Tibial nerve (tissue), 4 donors: ENCODE measurements at regions not wholly inside any gene's neighbourhood (a gene's known extent, or its start where the extent isn't known, plus 50 kb on each side); places are given as distances from the start of the nearest gene placed in this dataset.

ENCODE experiments used
- DNase-seq, 2 donors: peaks; one replicate each; pipeline ENCODE4 v3.0.0-alpha.2; 2019; ENCODE audit warnings: low spot score in 2 of 2
- H3K27ac ChIP-seq, 4 donors: fragments of 200-600 bp; sonication (generic) in 3 of 4; one replicate each; pipeline ENCODE4 v1.5.1; 2017 to 2019; ENCODE audit warnings: mild to moderate bottlenecking in 1 of 4
- H3K27me3 ChIP-seq, 2 donors: fragments of 200-600 bp; sonication (generic) in 1 of 2; one replicate each; pipeline versions ENCODE4 v1.5.1 to v1.6.0; 2017 to 2019
- H3K36me3 ChIP-seq, 3 donors: fragments of 200-600 bp; sonication (generic); one replicate each; pipeline ENCODE4 v1.5.1; 2018 to 2019
- H3K4me1 ChIP-seq, 4 donors: fragments of 200-600 bp; sonication (generic) in 3 of 4; one replicate each; pipeline ENCODE4 v1.5.1; 2017 to 2019
- H3K4me3 ChIP-seq, 4 donors: fragments of 200-600 bp; sonication (generic) in 3 of 4; one replicate each; pipeline ENCODE4 v1.5.1; 2017 to 2019; ENCODE audit warnings: mild to moderate bottlenecking in 1 of 4, moderate library complexity in 1 of 4
- H3K9me3 ChIP-seq, 4 donors: fragments of 200-600 bp; sonication (generic) in 3 of 4; one replicate each; pipeline ENCODE4 v1.5.1; 2017 to 2019
- EP300 ChIP-seq, 2 donors: sonication (generic); formaldehyde crosslinking; IDR thresholded peaks; one replicate each; pipeline ENCODE4 v1.6.1; 2017; ENCODE audit warnings: antibody characterized with exemption in 2 of 2, mild to moderate bottlenecking in 1 of 2
- POLR2A ChIP-seq, 2 donors: fragments of 450-650 bp; IDR thresholded peaks; one replicate each; pipeline ENCODE4 v1.6.1; 2017; ENCODE audit warnings: antibody characterized with exemption in 2 of 2, mild to moderate bottlenecking in 2 of 2, moderate library complexity in 2 of 2
- WGBS, 2 donors: methylation state at CpG; one replicate each; pipeline ENCODE4 v1.1.5; 2018; 5-methylcytosine and 5-hydroxymethylcytosine counted together
- TF ChIP-seq, protein P1 (sequence below), 5 experiments: fragments of 200-600 bp in 3 of 5; fragments of 450-650 bp in 2 of 5; sonication (generic) in 3 of 5; IDR thresholded peaks; one replicate each; pipeline ENCODE4 v1.5.1; 2016 to 2019; ENCODE audit warnings: antibody characterized with exemption in 5 of 5, mild to moderate bottlenecking in 3 of 5, moderate library complexity in 2 of 5

DNA sequence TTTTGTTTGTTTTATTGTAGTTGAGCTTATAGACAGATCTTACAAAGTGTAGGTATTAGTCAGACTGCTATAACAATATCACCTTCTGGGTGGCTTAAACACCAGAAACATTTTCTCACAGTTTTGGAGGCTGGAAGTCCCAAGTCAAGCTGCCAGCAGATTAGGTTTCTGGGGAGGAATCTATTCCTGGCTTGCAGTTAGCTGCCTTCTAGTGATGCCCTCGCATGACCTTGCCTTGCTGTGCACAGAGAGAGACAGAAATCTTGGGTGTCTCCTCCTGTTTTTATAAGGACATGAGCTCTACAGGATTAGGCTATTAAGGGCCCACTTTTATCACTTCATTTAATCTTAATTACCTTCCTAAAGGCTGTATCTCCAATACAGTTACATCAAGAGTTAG lies 1635.2 kb downstream of the FAM181B start:
- 67 to 89% methylated on average over 1 of the region's 1 CpG for WGBS, 2 donors
- TF ChIP-seq EP300 (IDR thresholded peaks at IDR 0.05) (no peak), POLR2A (IDR thresholded peaks at IDR 0.05) (no peak)
- TF ChIP-seq, protein P1, sequence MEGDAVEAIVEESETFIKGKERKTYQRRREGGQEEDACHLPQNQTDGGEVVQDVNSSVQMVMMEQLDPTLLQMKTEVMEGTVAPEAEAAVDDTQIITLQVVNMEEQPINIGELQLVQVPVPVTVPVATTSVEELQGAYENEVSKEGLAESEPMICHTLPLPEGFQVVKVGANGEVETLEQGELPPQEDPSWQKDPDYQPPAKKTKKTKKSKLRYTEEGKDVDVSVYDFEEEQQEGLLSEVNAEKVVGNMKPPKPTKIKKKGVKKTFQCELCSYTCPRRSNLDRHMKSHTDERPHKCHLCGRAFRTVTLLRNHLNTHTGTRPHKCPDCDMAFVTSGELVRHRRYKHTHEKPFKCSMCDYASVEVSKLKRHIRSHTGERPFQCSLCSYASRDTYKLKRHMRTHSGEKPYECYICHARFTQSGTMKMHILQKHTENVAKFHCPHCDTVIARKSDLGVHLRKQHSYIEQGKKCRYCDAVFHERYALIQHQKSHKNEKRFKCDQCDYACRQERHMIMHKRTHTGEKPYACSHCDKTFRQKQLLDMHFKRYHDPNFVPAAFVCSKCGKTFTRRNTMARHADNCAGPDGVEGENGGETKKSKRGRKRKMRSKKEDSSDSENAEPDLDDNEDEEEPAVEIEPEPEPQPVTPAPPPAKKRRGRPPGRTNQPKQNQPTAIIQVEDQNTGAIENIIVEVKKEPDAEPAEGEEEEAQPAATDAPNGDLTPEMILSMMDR (IDR thresholded peaks at IDR 0.05) = no peak

DNA sequence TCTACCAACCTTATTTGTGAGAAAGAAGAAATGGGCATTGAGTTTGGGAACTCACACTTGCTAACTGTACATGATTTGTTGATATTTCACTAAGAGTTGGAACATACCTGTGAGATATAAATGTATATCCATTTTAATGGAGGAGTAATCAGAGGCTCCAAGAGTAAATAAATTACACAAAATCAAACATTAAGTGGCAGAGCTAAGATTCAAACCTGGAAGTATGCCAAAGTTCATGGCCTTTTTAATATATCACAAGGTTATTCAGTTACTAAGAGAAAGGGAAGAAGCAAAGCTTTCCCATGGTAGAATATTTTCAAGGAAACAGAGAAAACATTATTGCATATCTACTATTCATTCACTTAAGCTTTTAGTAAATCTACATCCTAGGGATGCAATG lies 1641.1 kb downstream of the FAM181B start:
- Histone ChIP-seq H3K4me1 (no peaks in the 10 kb centered on the region), H3K36me3 (no peaks in the 10 kb centered on the region), H3K9me3 (no peaks in the 10 kb centered on the region), H3K27me3 (no peaks in the 10 kb centered on the region), H3K27ac (no peak overlapping the region), H3K4me3 (no peak overlapping the region)
- TF ChIP-seq POLR2A (IDR thresholded peaks at IDR 0.05) = no peak
- TF ChIP-seq, protein P1 (IDR thresholded peaks at IDR 0.05) = no peak
- TF ChIP-seq EP300 (IDR thresholded peaks at IDR 0.05) = no peak
- no peak for DNase-seq

More for the DNA sequence above, 1635.2 kb downstream of the FAM181B start:
- H3K36me3 ChIP-seq = no peaks in the 10 kb centered on the region
- H3K27me3 ChIP-seq = no peaks in the 10 kb centered on the region
- H3K4me1 ChIP-seq = no peaks in the 10 kb centered on the region
- no peaks in the 10 kb centered on the region for H3K9me3 ChIP-seq
- H3K4me3 ChIP-seq = no peak overlapping the region
- no peak overlapping the region for H3K27ac ChIP-seq
- no peak for DNase-seq

DNA sequence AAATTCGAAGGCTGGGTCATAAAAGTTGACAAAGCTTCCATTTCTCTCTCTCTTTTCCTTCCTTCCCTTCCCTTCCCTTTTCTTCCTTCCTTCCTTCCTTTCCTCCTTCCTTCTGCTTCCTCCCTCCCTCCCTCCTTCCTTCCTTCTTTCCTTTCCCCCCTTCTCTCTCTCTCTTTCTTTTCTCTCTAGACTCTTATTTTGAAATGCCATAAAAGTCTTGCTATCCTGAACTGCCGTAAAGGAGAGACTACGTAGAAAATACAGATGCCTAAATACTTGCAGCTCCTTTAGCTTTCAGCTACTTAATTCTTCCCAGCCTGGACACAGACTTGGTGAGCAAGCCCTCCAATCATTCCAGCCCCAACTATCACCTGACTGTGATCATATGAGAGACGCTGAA lies 1644.4 kb downstream of the FAM181B start:
- Histone ChIP-seq H3K27me3 (no peaks in the 10 kb centered on the region), H3K27ac (no peak overlapping the region), H3K9me3 (no peaks in the 10 kb centered on the region), H3K4me1 (no peaks in the 10 kb centered on the region), H3K4me3 (no peak overlapping the region), H3K36me3 (no peaks in the 10 kb centered on the region)
- TF ChIP-seq POLR2A (IDR thresholded peaks at IDR 0.05) (no peak), EP300 (IDR thresholded peaks at IDR 0.05) (no peak)
- TF ChIP-seq, protein P1 (IDR thresholded peaks at IDR 0.05) = no peak
- DNase-seq = no peak
- WGBS, 2 donors = 54 to 57% methylated on average over 4 of the region's 4 CpGs

DNA sequence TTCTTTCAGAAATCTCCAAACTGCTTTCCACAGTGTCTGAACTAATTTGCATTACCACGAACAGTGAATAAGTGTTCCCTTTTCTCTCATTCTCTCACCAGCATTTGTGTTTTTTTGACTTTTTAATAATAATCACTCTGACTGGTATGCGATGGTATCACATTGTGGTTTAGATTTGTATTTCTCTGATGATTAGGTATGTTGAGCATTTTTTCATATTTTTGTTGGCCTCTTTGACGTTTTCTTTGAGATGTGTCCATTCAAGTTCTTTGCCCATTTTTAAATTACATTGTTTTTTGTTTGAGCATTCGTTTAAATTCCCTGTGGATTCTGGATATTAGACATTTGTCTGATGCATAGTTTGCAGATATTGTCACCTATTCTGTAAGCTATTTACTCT lies 1639.6 kb upstream of the TENM4 start:
- H3K27ac ChIP-seq = no peak overlapping the region
- no peaks in the 10 kb centered on the region for H3K27me3 ChIP-seq
- no peak for DNase-seq
- H3K4me3 ChIP-seq = no peak overlapping the region
- no peaks in the 10 kb centered on the region for H3K9me3 ChIP-seq
- no peaks in the 10 kb centered on the region for H3K4me1 ChIP-seq
- 67 to 70% methylated on average over 4 of the region's 4 CpGs for WGBS, 2 donors
- TF ChIP-seq, protein P1 (IDR thresholded peaks at IDR 0.05) = no peak
- TF ChIP-seq EP300 (IDR thresholded peaks at IDR 0.05) (no peak), POLR2A (IDR thresholded peaks at IDR 0.05) (no peak)
- H3K36me3 ChIP-seq = no peaks in the 10 kb centered on the region

DNA sequence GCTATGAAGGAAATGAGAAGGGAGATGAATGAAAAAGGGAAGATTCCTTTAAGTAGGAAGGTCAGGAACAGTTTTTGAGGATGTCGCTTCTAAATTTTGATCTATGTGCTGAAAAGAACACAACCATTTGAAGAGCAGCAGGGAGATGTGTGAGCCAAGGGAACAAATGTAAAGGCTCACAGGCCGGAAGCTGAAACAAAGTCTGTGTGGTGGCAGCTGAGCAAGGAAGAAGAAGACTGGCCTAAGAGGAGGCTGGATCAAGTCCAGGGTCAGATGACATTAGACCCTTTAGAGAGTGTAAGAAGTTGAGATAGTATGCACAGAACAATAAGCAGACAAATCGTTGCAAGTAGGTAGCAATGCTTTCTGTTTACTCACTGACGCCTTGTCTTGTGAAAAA lies 1631.4 kb upstream of the TENM4 start:
- no peaks in the 10 kb centered on the region for H3K4me1 ChIP-seq
- no peak for DNase-seq
- no peaks in the 10 kb centered on the region for H3K36me3 ChIP-seq
- WGBS, 2 donors = 44 to 54% methylated on average over 4 of the region's 4 CpGs
- H3K4me3 ChIP-seq = no peak overlapping the region
- no peaks in the 10 kb centered on the region for H3K27me3 ChIP-seq
- H3K27ac ChIP-seq = no peak overlapping the region
- H3K9me3 ChIP-seq = no peaks in the 10 kb centered on the region
- TF ChIP-seq POLR2A (IDR thresholded peaks at IDR 0.05) (no peak), EP300 (IDR thresholded peaks at IDR 0.05) (no peak)
- TF ChIP-seq, protein P1 (IDR thresholded peaks at IDR 0.05) = no peak
